ENCODE measurements at regions not wholly inside any gene's neighbourhood (a gene's known extent, or its start where the extent isn't known, plus 50 kb on each side); places are given as distances from the start of the nearest gene placed in this dataset.
"Not testable (repeated sequence)": the region's sequence is repeated elsewhere in the genome, so short reads cannot be mapped to it uniquely, and the experiment has no call there.

GRCh38 chr6:16989976-16990375 is 111.9 kb upstream of the STMND1 start:
- not testable (repeated sequence) for TF ChIP-seq CTCF, POLR2A, EP300 (IDR thresholded peaks at IDR 0.05)
